Medulla oblongata (tissue), 1 donor: ENCODE measurements at regions not wholly inside any gene's neighbourhood (a gene's known extent, or its start where the extent isn't known, plus 50 kb on each side); places are given as distances from the start of the nearest gene placed in this dataset.
A peak's percentile ranks its signal among the peaks of the same experiment; 100 is the strongest.

Experiments
- DNase-seq: peaks from one replicate; pipeline ENCODE4 v3.0.0-alpha.2; 2015; ENCODE audit errors: extremely low spot score

DNA sequence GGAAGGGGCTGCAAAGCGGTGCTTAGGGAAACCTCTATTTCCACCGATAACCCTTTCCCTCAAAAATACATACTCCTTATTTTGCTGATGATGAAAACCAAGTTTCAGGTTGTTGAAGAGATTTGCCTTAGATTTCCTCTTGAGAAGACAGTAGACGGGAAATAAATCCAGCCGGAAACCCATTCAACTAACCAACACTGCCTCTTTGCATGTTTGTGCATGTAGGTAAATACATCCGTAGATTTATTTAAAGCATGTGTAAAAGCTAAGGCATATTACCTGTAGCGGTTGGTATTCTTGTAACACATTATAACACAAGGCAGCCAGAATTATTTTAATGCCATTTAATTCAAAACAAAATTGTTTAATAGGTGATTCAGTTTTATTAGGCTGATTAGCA, 136.3 kb upstream of the SLC22A23 start:
- DNase-seq: no peak

DNA sequence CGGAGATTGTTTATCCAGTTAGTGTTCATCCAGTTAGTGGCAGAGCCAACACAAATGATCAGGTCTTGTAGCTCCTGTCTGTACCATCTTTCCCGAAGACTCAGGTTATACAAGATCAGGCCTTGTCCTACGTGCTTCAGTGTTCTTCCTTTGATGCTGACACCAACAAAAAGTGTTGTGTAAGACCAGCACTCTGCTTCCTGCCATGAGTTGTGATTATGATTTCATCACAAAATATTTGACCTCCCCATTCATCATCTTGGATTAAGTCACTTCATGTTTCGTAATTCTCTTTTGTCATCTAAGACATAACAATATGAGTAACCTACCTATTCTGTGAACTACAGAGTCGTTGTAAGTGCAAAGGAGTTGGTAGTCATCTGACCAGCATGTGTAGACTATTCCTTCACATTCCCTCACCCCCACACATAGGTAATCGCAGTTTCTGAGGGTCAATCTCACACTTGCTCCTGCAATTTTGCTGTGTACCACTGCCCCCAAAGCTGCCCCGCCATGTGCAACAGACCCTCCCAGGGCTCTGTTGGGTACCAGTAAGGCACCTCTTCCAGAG, 135.6 kb upstream of the SLC22A23 start:
- DNase-seq: no peak

DNA sequence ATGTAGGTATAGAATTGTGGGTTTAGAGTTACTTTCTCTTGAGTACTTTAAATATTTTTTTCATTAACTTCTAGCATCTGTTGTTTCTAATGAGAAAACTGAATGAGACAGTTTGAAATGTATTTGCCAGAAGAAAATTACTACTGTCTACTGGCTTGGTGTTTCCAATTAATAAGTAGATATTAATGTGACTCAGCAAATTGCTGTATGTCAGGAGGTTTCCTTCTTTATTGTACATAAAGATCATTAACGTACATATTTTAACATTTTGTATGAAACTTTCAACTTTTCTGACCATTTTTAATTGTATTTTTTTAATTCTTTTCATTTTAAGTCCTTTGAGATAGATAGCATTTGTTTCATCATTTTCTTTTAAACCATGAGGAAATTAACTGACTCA, 135.1 kb upstream of the SLC22A23 start:
- DNase-seq: no peak

DNA sequence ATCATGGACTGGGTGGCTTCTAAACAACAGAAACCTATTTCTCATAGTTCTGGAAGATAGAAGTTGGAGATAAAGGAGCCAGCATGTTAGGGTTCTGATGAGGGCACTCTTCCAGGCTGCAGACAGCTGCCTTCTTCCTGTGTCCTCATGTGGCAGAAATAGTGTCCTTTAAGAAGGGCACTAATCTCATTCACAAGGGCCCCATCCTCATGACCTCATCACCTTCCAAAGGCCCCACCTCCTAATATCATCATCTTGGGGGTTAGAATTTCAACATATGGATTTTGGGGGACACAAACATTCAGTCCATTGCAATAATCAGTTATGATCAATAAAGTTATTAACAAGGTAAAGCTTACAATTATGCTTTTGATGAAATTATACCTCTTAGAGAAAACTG, 130.8 kb upstream of the SLC22A23 start:
- DNase-seq: no peak

DNA sequence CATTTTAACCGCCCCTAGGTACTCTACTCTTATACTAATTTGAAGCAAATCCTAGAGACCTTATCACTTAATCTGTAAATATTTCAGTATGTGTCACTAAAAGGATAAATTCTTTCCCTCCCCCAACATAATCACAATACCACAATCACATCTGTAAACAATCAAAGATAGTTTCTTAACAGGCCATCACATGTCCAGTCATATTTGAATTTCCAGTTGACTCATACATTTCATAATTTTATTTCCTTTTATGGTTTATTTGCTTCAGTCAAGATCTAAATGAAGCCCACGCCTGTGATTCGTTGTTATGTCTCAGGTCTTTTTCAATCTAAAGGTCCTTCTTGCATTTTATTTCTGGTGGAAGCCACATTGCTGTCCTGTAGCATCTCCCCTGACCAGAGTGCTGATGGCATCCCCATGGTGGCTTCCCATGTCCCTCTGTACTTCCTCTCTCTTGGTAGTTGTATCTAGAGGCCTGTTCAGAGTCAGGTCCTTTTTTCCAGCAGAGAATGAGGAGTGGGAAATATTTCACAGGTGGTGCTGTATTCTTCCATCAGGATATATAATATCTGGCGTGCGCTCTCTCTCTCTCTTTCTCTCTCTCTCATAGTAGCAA, 128.6 kb upstream of the SLC22A23 start:
- DNase-seq: no peak

DNA sequence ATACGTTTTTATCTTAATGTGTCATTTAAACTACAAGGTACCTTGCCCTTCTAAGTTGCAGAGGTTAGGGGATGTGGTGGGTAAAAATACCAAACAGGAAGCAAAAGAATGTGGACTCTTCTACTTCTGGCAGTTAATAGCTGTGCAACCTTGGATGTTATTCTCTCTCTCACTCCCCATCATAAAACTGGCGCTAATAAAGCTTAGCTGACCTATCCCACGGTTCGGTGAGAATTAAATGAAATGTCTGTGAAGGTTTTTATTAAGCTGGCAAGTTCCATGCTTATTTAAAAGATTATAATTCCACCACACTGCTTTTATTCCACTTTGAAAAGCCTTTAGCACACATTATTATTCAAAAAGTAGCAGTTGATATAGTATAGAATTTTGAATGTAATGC, 127.8 kb upstream of the SLC22A23 start:
- no peak for DNase-seq

DNA sequence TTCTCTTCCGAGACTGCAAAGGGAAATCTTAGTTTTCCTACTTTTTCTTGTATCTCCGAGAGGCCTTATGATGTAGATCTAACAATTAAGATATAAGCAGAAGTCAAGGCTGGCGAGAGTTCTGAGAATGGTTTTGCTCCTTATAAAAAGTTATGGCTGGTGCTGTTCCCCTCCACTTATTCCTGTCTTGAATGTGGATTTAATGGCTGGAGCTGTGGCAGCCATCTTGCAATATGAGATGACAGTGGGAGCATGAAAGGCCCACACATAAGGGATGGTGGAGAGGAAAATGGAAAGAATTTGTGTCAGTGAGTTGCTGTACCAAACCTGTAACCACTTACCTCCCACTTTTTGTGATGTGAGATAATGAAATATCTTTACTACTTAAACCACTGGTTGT, 124.6 kb upstream of the SLC22A23 start:
- no peak for DNase-seq

DNA sequence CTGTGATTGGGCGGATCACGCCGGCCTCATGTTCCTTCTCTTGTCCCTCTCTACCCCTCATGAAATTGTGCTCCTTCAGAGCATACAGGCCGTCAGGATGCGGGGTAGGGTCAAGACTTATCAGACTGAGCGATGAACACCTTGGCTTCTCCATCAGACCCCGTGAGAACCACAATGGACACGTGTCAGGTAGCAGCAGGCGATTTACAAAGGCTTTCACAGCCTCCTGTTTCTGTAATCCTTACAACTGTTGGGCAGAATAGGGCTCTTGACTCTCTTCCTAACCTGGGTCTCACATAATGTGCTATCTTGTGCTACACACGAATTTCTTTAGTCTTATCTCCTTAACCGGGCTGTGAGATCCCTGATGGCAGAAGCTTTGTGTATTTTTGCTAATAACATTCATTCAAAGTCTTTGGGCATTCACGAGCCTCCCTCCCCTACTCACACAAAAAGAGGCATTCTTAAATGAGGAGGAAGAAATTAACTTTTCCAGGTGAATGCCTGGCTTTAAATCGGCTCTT, 122.9 kb upstream of the SLC22A23 start:
- DNase-seq: no peak

DNA sequence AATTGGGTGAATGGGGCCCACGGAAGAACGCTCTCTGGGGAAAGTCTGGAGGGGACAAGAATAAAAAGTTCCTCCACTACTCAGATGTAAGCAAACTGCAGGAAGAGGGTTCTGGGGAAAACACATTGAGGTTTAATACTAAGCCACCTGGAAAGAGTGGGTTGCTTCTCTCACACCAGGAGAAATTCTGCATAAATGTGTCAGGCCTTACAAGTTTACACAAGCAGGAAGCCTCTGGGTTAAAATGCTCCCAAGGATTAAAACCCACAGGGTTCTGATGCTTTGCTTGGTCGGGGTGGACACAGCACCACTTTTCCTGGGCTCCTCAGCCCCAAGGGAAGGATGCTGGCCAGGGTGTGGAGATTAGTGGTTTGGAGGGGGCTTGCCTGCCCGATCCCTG, 122.1 kb upstream of the SLC22A23 start:
- no peak for DNase-seq

DNA sequence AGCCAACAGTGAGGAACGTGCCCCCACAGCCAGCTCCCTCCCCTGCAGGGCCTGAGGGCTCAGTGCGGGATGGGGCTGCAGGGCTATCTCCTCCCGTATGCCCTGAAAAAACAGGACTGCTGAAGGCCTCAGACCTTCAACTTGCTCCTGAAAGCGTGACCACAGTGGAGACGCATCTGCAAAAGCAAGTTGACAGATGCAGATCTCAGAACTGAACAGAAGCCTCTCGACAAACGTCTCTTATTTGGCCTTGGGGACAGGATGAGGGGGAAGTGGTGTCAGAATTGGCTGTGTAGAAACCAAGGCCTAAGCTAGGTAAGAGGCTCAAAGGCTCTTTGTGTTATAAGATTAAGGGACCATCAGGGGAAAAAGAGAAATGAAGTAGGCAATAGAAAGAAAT, 120.7 kb upstream of the SLC22A23 start:
- no peak for DNase-seq

DNA sequence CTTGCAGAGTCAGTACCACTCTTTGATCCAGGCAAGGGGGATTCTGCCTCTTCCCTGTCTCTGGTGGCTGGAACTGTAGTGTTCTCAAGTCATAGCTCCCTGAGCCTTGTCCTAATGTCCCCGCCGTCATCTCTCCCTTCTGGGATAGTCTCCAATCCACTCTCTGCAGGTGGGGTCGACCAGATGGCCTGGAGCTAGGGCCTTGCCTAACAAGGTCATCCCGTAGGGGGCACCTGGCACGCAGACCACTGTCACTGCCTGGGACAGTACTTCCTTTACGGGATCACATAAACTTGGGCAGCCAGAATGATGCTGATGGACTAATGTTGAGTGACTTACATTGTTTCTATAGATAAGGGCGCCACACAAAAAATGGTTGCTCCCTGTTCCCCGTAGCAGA, 118.9 kb upstream of the SLC22A23 start:
- no peak for DNase-seq

DNA sequence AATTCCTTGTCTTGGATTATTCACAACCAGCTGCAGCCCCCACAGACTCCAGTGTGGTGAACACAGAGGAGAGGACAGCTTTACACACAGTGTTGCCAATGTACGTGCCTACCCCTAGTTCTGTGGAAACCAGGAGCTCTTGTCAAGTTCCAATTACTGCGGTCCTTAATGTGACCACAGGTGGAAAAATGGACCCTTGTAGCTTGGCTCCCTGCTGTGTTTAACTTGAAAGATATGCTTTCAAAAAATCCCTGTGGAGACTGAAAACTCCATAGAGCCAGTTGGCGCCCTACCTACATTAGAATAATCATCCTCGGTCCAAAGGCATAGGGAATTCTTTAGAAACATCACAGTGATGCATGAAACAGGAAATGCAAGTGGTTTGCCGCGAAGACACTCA, 118.3 kb upstream of the SLC22A23 start:
- no peak for DNase-seq

DNA sequence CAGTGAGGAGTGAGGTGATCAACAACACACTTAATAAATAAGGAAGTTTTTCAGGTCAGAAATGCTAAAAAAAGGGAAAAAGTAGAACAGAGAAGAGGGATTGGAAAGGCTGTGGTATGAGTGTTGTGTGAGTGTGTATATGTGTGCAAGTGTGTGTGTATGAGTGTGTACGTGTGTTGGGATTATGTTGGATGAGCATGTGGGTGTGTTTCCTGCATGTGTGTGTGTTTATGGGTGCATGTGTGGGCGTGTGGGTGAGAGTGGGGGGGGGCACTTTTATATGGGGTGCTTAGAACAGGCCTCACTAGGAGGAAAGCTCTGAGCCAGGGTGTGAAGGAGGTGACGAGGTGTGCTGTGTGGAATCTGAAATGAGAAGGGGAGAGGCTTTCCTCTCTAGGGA, 116.8 kb upstream of the SLC22A23 start:
- no peak for DNase-seq

DNA sequence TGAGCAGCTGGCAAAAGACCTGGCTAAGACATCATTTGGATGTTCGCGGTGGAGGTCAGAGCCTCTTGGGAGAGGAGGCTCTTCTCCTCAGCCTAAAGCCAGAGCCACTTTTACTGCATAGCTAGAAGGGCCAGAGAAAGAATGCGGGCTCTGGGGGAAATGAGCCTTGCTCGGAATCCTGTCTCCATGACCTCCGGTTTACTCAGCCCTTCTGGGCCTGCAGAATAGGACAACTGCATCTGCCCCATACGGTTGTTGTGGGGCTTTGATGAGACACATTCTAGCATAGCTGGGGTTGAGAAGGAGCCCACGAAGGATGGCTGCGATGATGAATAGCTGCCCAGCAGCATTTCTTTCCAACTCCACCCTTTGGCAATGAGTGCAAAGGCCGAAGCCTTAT, 115.0 kb upstream of the SLC22A23 start:
- DNase-seq: no peak

DNA sequence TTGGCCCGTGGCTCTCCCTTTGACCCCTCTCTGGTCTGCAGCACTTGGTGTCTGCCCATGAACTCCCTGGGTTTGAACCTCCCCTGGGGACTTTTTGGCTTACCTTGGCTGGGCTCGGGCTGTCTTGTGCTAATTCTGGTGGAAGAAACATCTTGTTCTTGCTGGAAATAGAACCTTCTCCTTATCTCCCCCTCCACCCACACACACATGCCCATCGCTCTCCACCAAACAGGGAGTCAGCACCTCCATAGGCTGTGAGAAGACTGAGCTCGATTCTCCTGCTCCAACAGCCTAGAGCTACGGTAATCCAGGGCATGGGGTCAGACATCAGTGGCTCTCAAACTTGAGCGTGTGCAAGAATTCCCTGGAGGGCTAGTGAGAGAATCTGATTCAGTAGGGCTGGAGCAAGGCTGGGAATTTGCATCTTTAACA, 114.4 kb upstream of the SLC22A23 start:
- DNase-seq: no peak

DNA sequence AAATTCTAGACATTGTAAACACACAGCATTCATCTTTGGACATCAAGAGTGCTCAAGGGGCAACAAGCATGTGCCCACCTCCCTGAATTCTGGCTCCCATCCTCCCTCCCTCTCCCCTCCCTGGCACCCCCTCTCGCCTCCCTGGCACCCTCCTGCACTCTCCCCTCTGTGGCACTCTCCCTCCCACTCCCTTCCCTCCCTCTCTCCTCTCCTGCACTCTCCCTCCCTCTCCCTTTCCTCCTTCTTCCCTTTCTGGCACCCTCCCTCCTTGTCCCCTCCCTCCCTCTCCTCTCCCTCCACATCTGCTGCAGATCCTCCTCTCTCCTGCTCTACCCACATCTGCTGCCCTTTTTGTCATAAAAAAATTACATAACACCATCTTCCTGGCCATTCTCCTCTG, 113.0 kb upstream of the SLC22A23 start:
- DNase-seq: no peak

DNA sequence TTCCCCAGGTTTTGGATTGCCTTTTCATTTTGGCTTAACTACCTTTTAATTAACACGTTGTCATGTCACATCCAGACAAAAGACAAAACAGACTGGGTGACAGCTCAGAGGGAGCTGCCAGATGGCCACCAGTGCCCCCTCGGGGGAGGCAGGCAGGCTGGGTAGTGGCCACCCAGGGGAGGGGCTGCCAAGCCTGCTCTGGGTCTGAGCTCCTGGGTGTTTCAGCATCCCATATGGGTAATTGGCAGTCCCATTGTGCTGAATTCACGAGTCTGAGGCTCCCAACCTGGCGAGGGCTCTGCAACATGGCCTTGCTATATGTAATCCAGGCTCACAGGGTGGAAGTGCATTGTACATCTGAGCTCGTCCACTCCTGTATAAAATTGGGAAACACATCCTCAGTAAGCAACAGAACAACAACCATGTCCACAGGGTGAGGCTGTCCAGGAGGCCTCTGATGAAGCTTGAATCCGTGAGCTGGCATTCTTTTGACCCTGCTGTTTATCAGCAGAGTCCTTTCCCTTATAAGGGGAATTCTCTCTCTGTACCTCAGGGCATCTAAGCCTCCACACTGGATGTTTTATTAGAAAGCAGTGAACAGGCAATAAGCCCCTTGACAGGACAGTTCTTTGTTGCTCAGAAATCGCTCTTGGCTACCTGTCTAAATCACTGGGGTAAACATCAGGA, 111.7 kb upstream of the SLC22A23 start:
- no peak for DNase-seq

DNA sequence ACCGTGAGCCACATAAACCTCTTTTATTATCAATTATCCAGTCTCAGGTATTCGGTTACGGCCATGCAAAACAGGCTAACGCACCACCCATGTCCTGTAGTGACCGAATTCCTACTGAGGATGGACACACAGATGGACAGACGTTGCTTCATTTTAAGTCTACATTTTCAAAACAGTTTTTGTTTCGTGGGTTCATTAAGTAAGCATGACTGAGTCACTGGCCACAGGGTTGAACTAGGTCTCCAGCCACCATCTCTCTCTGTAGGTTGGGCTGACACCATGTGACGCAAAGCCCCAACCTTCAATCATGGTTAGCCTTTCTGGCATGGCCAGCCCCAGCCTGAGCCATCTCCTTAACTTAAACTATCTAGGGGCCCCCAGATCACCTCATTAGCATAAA, 110.0 kb upstream of the SLC22A23 start:
- no peak for DNase-seq

DNA sequence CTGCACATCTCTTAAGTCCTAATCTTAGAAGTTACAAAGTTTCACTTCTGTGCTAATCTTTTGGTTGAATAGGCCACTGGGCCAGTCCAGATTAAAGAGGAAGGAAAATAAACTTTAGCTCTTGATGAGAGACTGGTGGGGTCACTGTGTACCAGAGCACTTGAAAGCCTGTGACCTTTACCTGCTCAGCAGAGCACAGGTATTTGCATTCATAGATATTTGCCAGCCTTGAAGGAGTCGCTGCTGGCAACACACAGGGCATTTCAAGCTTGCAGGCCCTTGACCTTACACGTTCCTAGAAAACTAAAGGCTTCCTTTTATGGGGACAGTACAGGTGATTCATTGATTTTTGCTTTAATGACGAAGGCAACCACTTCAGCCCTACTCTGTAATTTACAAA, 108.4 kb upstream of the SLC22A23 start:
- DNase-seq: no peak

DNA sequence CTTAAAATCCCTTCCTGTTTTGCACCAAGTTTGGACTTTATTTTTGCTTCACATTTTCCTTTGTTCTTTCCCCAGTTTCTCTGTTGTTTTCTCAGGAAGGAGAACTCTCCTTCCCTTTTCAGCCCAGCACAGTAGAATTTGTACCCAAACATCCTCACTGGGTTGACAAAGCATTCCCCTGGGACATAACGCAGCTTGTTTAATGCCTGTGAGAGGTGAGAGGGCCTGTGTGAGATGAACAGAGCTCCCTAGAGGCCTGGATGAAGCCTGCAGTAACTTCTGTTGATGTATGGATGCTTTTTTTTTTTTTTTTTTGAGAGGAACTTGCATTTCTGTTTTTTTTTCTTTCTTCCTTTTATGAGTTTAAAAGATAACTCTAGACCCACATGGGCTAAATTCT, 104.9 kb upstream of the SLC22A23 start:
- DNase-seq: peak; percentile 60

DNA sequence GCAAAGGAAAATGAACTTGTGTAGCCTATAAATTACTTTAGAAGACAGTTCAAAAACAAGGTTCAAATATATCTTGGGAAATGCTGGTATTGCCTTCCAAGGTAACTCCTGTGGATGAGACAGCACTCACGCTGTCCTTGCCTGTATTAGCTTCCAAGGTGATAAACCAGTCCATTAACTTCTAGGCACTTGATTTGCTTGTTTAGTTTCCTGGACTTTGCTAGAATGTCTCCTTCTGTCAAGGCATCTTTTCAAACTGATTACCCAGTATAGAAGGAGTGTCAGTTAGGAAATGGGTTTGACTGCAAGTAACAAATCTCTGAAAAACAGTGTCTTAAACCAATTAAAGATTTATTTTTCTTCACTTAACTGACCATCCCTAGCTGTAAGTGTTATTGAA, 103.4 kb upstream of the SLC22A23 start:
- no peak for DNase-seq

DNA sequence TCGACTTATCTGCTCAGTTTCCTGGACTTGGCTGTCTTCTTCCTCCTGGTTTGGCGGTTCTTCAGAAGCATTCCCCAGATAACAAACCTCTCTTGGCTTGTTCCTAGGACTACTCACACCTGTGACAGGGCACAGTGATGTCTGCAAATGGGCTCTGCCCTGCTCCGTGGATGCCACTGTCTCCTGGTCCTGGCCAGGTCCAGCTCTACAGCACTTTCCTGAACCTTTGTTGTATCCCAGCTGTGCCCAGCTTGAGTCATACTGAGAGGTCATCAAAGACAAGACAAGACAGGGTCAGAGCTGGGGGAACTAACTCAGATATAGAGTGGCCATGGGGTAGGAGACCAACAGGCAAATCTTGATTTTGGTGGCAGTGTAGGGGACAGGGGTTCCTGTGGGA, 102.7 kb upstream of the SLC22A23 start:
- DNase-seq: no peak

DNA sequence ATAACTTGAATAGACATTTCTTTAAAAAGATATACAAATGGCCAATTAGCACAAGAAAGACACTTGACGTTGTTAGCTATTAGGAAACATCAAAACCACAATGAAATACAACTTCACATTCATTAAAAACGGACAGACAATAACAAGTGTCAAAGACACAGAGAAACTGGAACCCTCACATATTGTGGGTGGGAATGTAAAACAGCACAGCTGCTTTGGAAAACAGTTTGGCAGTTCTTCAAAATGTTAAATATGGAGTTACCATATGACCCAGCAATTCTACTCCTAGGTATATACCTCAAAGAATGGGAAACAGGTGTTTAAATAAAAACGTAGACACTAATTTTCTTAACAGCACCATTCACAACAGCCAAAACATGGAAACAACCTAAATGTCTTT, 100.5 kb upstream of the SLC22A23 start:
- no peak for DNase-seq
